Liver (tissue), 8 donors: ENCODE measurements at regions not wholly inside any gene's neighbourhood (a gene's known extent, or its start where the extent isn't known, plus 50 kb on each side); places are given as distances from the start of the nearest gene placed in this dataset.
"Not testable (repeated sequence)": the region's sequence is repeated elsewhere in the genome, so short reads cannot be mapped to it uniquely, and the experiment has no call there.

ENCODE experiments used
- DNase-seq: peaks from one replicate; pipeline ENCODE4 v3.0.0-alpha.2; 2017; ENCODE audit warnings: low spot score
- H3K27ac ChIP-seq, 2 donors: one replicate each; pipeline ENCODE4 v1.7.0; 2013; ENCODE audit warnings: inconsistent platforms in 2 of 2, low read length in 2 of 2, control low read depth in 1 of 2, low read depth in 1 of 2, mild to moderate bottlenecking in 1 of 2
- H3K27me3 ChIP-seq, 4 donors: one replicate each; pipeline versions ENCODE4 v1.6.1 to v1.7.0; 2013; ENCODE audit warnings: low read length in 3 of 4, inconsistent platforms in 1 of 4, mild to moderate bottlenecking in 1 of 4, moderate library complexity in 1 of 4; ENCODE audit not compliant: control insufficient read depth in 4 of 4, insufficient read depth in 4 of 4
- H3K36me3 ChIP-seq, 4 donors: one replicate each; pipeline versions ENCODE4 v1.6.1 to v1.7.0; 2013; ENCODE audit warnings: low read length in 3 of 4, mild to moderate bottlenecking in 3 of 4, low read depth in 1 of 4, moderate library complexity in 1 of 4; ENCODE audit not compliant: control insufficient read depth in 4 of 4, insufficient read depth in 3 of 4
- H3K4me1 ChIP-seq, 4 donors: one replicate each; pipeline versions ENCODE4 v1.6.1 to v1.7.0; 2013; ENCODE audit warnings: low read length in 3 of 4, mild to moderate bottlenecking in 3 of 4, moderate library complexity in 1 of 4; ENCODE audit not compliant: control insufficient read depth in 4 of 4, insufficient read depth in 4 of 4
- H3K4me3 ChIP-seq, 3 donors: one replicate each; pipeline versions ENCODE4 v1.6.1 to v1.7.0; 2013; ENCODE audit warnings: low read length in 3 of 3, control low read depth in 1 of 3, low read depth in 1 of 3, mild to moderate bottlenecking in 1 of 3
- H3K9ac ChIP-seq, 2 donors: one replicate each; pipeline ENCODE4 v1.7.0; 2013; ENCODE audit warnings: low read length in 2 of 2, mild to moderate bottlenecking in 2 of 2, moderate library complexity in 2 of 2, control low read depth in 1 of 2, low read depth in 1 of 2
- H3K9me3 ChIP-seq, 4 donors: one replicate each; pipeline versions ENCODE4 v1.6.1 to v1.7.0; 2013; ENCODE audit warnings: low read length in 3 of 4; ENCODE audit not compliant: control insufficient read depth in 4 of 4
- ATF3 ChIP-seq: IDR thresholded peaks from 2 replicates; pipeline ENCODE4 v1.6.1; 2016; ENCODE audit warnings: antibody characterized with exemption
- CTCF ChIP-seq: fragments of 150-350 bp; IDR thresholded peaks from 2 replicates; pipeline ENCODE4 v1.5.1; 2017; ENCODE audit warnings: improper control_type of control experiment, low read depth, low read length; ENCODE audit not compliant: missing input control
- EGR1 ChIP-seq, 2 donors: IDR thresholded peaks; 2 replicates each; pipeline ENCODE4 v1.6.1; 2016 to 2018; ENCODE audit warnings: antibody characterized with exemption in 2 of 2, low read depth in 2 of 2
- FOXA1 ChIP-seq: IDR thresholded peaks from 2 replicates; pipeline ENCODE4 v1.6.1; 2016; ENCODE audit warnings: antibody characterized with exemption
- FOXA2 ChIP-seq: IDR thresholded peaks from 2 replicates; pipeline ENCODE4 v1.6.1; 2016; ENCODE audit warnings: antibody characterized with exemption
- GABPA ChIP-seq, 2 donors: IDR thresholded peaks in 1 of 2; conservative IDR thresholded peaks in 1 of 2; 2 replicates each; pipeline ENCODE4 v1.6.1; 2016; ENCODE audit warnings: antibody characterized with exemption in 2 of 2, mild to moderate bottlenecking in 1 of 2, moderate library complexity in 1 of 2
- HNF4A ChIP-seq, 2 donors: conservative IDR thresholded peaks; 2 replicates each; pipeline ENCODE4 v1.6.1; 2016; ENCODE audit warnings: antibody characterized with exemption in 2 of 2, mild to moderate bottlenecking in 2 of 2
- HNF4G ChIP-seq: IDR thresholded peaks from 2 replicates; pipeline ENCODE4 v1.6.1; 2016; ENCODE audit warnings: antibody characterized with exemption
- JUND ChIP-seq, 2 donors: IDR thresholded peaks; 2 replicates each; pipeline ENCODE4 v1.6.1; 2016; ENCODE audit warnings: antibody characterized with exemption in 2 of 2
- MAX ChIP-seq: IDR thresholded peaks from 2 replicates; pipeline ENCODE4 v1.6.1; 2016; ENCODE audit warnings: antibody characterized with exemption
- NR2F2 ChIP-seq: IDR thresholded peaks from 2 replicates; pipeline ENCODE4 v1.6.1; 2016; ENCODE audit warnings: antibody characterized with exemption
- RAD21 ChIP-seq, 2 donors: IDR thresholded peaks; 2 replicates each; pipeline ENCODE4 v1.6.1; 2016; ENCODE audit warnings: antibody characterized with exemption in 2 of 2, mild to moderate bottlenecking in 2 of 2
- REST ChIP-seq: IDR thresholded peaks from 2 replicates; pipeline ENCODE4 v1.6.1; 2016; ENCODE audit warnings: antibody characterized with exemption, mild to moderate bottlenecking
- RXRA ChIP-seq, 2 donors: IDR thresholded peaks; 2 replicates each; pipeline ENCODE4 v1.6.1; 2017 to 2018; ENCODE audit warnings: antibody characterized with exemption in 2 of 2, mild to moderate bottlenecking in 1 of 2
- SP1 ChIP-seq: IDR thresholded peaks from 2 replicates; pipeline ENCODE4 v1.6.1; 2018; ENCODE audit warnings: antibody characterized with exemption, mild to moderate bottlenecking
- TAF1 ChIP-seq: conservative IDR thresholded peaks from 2 replicates; pipeline ENCODE4 v1.6.1; 2016; ENCODE audit warnings: antibody characterized with exemption, mild to moderate bottlenecking
- YY1 ChIP-seq: IDR thresholded peaks from 2 replicates; pipeline ENCODE4 v1.6.1; 2016; ENCODE audit warnings: antibody characterized with exemption, mild to moderate bottlenecking
- ZBTB33 ChIP-seq: IDR thresholded peaks from 2 replicates; pipeline ENCODE4 v1.6.1; 2016; ENCODE audit warnings: antibody characterized with exemption
- WGBS: extraction: QIAGEN DNeasy Blood & Tissue Kit; methylation state at CpG from one replicate; pipeline ENCODE4 v1.1.7; 2013; 5-methylcytosine and 5-hydroxymethylcytosine counted together
- donor health status: healthy.
- donor health status: healthy.
- donor health status: healthy.
- donor health status: healthy.
- donor health status: healthy.

- H3K9me3 ChIP-seq: no peaks in the 10 kb centered on the region
- TF ChIP-seq RAD21 (IDR thresholded peaks at IDR 0.05) (no peak), HNF4A (conservative IDR thresholded peaks at IDR 0.05) (no peak), FOXA2 (no peak), SP1 (no peak), ZBTB33 (no peak), JUND (IDR thresholded peaks at IDR 0.05) (no peak), CTCF (no peak), GABPA (IDR thresholded peaks at IDR 0.05 in 1 of 2, conservative IDR thresholded peaks at IDR 0.05 in 1 of 2) (no peak), MAX (no peak), NR2F2 (no peak), HNF4G (no peak), YY1 (no peak), REST (no peak), RXRA (IDR thresholded peaks at IDR 0.05) (no peak), FOXA1 (no peak), TAF1 (no peak), ATF3 (no peak), EGR1 (IDR thresholded peaks at IDR 0.05; ENCODE audit: low read depth in 2 of 2) (no peak)
- H3K4me1 ChIP-seq: no peaks in the 10 kb centered on the region
- H3K27ac ChIP-seq: no peak overlapping the region
- H3K36me3 ChIP-seq: no peaks in the 10 kb centered on the region
- no peak overlapping the region for H3K4me3 ChIP-seq
- H3K27me3 ChIP-seq: peaks cover 0 to 3% (median 0%) of the 10 kb centered on the region in 4 donors
- H3K9ac ChIP-seq: no peak overlapping the region
- 49% methylated on average over 2 of the region's 2 CpGs for WGBS
- DNase-seq: no peak
Measured at GRCh38 chrX:101823236-101823635, 108.6 kb downstream of the ZMAT1 start.

- H3K9me3 ChIP-seq, H3K4me3 ChIP-seq, H3K36me3 ChIP-seq, H3K27me3 ChIP-seq, H3K4me1 ChIP-seq, H3K9ac ChIP-seq, H3K27ac ChIP-seq, DNase-seq: not testable (repeated sequence)
- 92% methylated on average over 1 of the region's 1 CpG for WGBS
Measured at GRCh38 chrX:101817739-101818138, 114.1 kb downstream of the ZMAT1 start.
